ENCODE measurements at regions not wholly inside any gene's neighbourhood (a gene's known extent, or its start where the extent isn't known, plus 50 kb on each side); places are given as distances from the start of the nearest gene placed in this dataset.

DNA sequence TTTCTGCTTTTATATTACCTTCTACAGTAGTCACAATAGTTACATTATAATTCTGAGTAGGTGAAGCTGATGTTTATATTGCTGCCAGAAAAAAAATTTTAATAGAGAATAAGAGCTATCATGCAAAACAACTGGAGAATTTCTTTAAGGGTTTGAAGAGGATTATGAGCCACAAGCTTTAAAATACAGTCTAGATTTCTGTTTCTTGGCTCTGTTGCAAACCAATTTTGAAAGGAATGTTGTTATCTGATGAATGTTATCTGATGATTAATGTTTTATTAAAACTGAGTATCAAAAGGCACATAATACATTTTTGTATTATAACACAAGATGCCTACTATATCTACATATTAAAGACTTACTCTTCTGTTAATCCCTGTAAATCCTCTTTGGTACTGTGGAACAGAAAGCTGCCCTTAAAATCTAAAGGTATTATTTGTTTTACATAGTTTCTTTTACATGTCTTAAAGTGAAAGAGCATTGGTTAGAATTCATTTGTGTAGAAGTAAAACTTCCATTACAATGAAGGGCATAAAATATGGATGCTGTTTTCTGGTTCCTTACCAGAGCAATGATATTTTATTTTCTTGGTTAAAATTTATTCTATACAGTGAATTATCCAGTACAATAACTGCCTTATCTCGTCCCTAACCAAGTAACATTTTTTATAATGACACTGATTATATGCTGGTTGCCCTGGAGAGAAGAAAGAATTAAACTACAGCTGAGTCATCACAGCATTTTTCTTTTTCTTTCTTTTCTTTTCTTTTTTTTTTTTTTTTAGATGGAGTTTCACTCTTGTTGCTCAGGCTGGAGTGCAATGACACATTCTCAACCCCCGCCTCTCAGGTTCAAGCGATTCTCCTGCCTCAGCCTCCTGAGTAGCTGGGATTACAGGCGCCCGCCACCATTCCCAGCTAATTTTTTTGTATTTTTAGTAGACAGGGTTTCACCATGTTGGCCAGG lies 205.7 kb downstream of the TANC2 start:
- intact Hi-C loops (cut with micrococcal nuclease) = no loop called here
- H3K36me3 Mint-ChIP-seq (ENCODE audit: low read depth) = no peaks in the 10 kb centered on the region
- H3K4me3 Mint-ChIP-seq = no peak overlapping the region
- no peak overlapping the region for H3K27ac Mint-ChIP-seq
- no peaks in the 10 kb centered on the region for H3K27me3 Mint-ChIP-seq (ENCODE audit: low read depth)
- DNase-seq = no peak
- H3K4me1 Mint-ChIP-seq (ENCODE audit: low read depth) = no peaks in the 10 kb centered on the region
- no peaks in the 10 kb centered on the region for H3K9me3 Mint-ChIP-seq
- CTCF ChIA-PET = interaction anchor here (0.6 kb wide), 1 partner anchor 176 kb away, joined by 3 read pairs; no protein-coding TSS in a partner anchor

DNA sequence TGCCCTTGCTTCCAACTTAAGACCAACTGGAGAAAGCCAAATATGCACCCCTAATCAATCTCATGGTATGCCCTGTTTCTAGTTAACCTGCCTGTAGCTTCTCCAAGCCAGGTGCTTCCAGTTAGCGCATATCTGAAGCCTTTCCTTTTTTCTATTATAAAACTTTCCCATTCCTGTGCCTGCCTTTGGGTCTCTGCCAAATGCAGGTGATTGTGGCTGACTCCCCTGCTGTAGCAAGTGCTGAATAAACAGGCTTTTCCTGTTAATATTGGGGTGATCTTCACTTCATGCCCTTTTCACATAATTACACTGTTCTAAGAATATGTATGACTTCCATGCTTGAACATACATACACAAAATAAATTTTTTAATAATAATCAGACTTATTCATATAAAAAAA lies 207.4 kb downstream of the TANC2 start:
- no peak for DNase-seq
- H3K4me1 Mint-ChIP-seq (ENCODE audit: low read depth) = no peaks in the 10 kb centered on the region
- no peak overlapping the region for H3K4me3 Mint-ChIP-seq
- H3K36me3 Mint-ChIP-seq (ENCODE audit: low read depth) = no peaks in the 10 kb centered on the region
- no peaks in the 10 kb centered on the region for H3K9me3 Mint-ChIP-seq
- intact Hi-C loops (cut with micrococcal nuclease) = no loop called here
- H3K27ac Mint-ChIP-seq = no peak overlapping the region
- CTCF ChIA-PET = no interaction called here
- no peaks in the 10 kb centered on the region for H3K27me3 Mint-ChIP-seq (ENCODE audit: low read depth)

DNA sequence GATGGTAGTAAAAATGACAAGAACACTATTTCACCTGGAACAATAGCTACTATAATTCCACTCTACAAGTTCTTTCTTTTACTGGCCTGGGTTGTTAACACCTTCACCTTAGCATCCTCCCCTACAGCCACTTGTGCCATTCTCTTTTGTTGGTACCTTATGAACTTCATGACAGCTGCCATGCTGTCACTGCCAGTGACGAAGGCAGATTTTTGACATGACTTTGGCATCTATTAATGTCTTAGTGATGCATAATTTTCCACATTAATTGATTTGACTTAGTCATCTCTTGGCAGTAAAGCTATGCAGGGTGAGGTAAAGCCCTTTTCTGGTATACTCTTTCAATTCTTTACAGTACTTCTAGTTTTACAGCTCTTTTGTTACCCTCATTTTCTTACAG lies 207.9 kb downstream of the TANC2 start:
- H3K4me3 Mint-ChIP-seq = no peak overlapping the region
- H3K4me1 Mint-ChIP-seq (ENCODE audit: low read depth) = no peaks in the 10 kb centered on the region
- no peak for DNase-seq
- CTCF ChIA-PET = no interaction called here
- intact Hi-C loops (cut with micrococcal nuclease) = no loop called here
- no peak overlapping the region for H3K27ac Mint-ChIP-seq
- no peaks in the 10 kb centered on the region for H3K36me3 Mint-ChIP-seq (ENCODE audit: low read depth)
- no peaks in the 10 kb centered on the region for H3K27me3 Mint-ChIP-seq (ENCODE audit: low read depth)
- no peaks in the 10 kb centered on the region for H3K9me3 Mint-ChIP-seq

DNA sequence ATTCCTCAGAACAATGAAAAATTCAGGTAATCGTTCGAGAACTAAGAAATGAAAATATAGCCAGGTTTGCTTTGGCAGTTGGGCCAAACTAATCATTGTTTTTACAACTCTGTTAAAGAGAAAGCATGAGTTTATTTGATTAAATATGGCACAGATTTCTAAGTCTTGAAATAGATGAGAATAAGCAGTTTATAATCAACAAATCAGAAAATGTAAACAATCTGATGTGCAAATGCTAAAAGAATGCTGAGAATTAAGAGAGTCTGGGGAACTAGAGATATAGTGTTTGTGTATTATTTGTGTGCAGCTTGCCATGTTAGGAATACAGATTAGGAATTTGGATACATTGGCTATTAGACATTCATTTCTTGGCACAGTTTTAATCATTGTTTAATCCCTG lies 212.5 kb downstream of the TANC2 start:
- H3K9me3 Mint-ChIP-seq = no peaks in the 10 kb centered on the region

DNA sequence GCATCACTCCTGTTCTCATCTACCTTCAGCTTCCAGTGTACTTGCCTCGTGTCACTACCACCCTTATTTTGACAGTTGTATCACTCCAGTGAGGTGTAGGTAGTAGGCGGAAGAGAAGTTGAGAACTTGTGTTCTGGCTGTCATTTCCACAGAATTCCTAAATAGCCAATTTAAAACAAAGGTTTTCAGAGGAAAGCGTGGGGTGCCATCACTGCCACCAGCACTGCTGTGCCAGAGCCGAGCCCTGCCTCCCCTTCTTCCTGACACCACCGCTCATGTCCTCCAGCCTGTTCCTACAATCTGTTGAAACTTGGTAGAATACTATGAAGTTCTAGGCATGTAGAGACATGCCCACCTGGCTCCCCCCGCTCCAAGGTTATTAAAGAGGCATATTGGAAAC lies 215.8 kb downstream of the TANC2 start:
- Mint-ChIP-seq H3K27me3 (ENCODE audit: low read depth) (no peaks in the 10 kb centered on the region), H3K4me3 (no peak overlapping the region), H3K4me1 (ENCODE audit: low read depth) (no peaks in the 10 kb centered on the region), H3K36me3 (ENCODE audit: low read depth) (peaks cover 4% of the 10 kb centered on the region), H3K27ac (peak overlapping the region; percentile 27), H3K9me3 (peaks cover under 1% of the 10 kb centered on the region)
- intact Hi-C loops (cut with micrococcal nuclease) = no loop called here
- DNase-seq = no peak
- CTCF ChIA-PET = no interaction called here

More for the DNA sequence above, 212.5 kb downstream of the TANC2 start:
- CTCF ChIA-PET = no interaction called here
- no peak overlapping the region for H3K27ac Mint-ChIP-seq
- H3K27me3 Mint-ChIP-seq (ENCODE audit: low read depth) = no peaks in the 10 kb centered on the region
- H3K4me1 Mint-ChIP-seq (ENCODE audit: low read depth) = no peaks in the 10 kb centered on the region
- DNase-seq = no peak
- intact Hi-C loops (cut with micrococcal nuclease) = no loop called here
- H3K4me3 Mint-ChIP-seq = no peak overlapping the region
- peaks cover 4% of the 10 kb centered on the region for H3K36me3 Mint-ChIP-seq (ENCODE audit: low read depth)

DNA sequence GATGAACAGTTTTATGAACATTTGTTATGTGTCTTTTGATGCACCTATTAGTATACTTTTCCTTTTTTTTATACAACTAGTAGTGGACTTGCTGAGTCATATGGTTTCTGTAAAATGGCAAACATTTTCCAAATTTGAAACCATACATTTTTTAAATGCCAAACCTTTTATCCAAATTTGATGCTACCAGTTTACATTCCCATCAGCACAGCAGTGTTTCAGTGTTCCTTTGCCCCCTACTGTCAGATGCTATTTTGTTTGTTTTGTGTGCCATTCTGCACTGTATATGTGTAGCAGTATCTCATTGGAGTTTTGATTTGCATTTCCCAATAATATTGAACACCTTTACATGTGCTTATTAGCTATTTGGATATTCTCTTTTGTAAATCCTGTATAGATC lies 219.4 kb downstream of the TANC2 start:
- DNase-seq = no peak
- intact Hi-C loops (cut with micrococcal nuclease) = no loop called here

DNA sequence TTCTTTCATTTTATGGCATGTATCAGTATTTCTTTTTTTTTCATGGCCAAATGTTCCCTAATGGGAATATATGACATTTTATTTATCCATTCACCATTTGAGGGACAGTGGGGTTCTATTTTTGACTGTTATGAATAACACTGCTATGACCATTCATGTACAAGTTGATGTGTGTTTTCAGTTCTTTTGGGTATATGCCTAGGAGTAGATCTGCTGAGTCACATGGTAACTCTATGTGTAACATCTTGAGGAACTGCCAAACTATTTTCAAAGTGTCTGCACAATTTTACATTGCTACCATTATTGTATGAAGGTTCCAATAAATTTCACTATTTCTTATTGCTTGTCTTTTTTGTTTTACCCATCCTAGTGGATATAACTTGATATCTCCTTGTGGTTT lies 223.0 kb downstream of the TANC2 start:
- Mint-ChIP-seq H3K27ac (no peak overlapping the region), H3K4me3 (no peak overlapping the region), H3K27me3 (ENCODE audit: low read depth) (no peaks in the 10 kb centered on the region), H3K4me1 (ENCODE audit: low read depth) (peaks cover 8% of the 10 kb centered on the region), H3K9me3 (peaks cover 5% of the 10 kb centered on the region), H3K36me3 (ENCODE audit: low read depth) (no peaks in the 10 kb centered on the region)
- CTCF ChIA-PET = interaction anchor here (0.6 kb wide), 1 partner anchor 87 kb away, joined by 4 read pairs; no protein-coding TSS in a partner anchor
- intact Hi-C loops (cut with micrococcal nuclease) = no loop called here
- no peak for DNase-seq

More for the DNA sequence above, 219.4 kb downstream of the TANC2 start:
- CTCF ChIA-PET = interaction anchor here (0.6 to 0.9 kb wide), 2 partner anchors 11 to 208 kb away, joined by 3 read pairs; no protein-coding TSS in a partner anchor
- peaks cover 5% of the 10 kb centered on the region for H3K9me3 Mint-ChIP-seq
- H3K4me3 Mint-ChIP-seq = no peak overlapping the region
- H3K4me1 Mint-ChIP-seq (ENCODE audit: low read depth) = peaks cover 8% of the 10 kb centered on the region
- H3K27me3 Mint-ChIP-seq (ENCODE audit: low read depth) = no peaks in the 10 kb centered on the region
- peaks cover 4% of the 10 kb centered on the region for H3K36me3 Mint-ChIP-seq (ENCODE audit: low read depth)
- no peak overlapping the region for H3K27ac Mint-ChIP-seq

DNA sequence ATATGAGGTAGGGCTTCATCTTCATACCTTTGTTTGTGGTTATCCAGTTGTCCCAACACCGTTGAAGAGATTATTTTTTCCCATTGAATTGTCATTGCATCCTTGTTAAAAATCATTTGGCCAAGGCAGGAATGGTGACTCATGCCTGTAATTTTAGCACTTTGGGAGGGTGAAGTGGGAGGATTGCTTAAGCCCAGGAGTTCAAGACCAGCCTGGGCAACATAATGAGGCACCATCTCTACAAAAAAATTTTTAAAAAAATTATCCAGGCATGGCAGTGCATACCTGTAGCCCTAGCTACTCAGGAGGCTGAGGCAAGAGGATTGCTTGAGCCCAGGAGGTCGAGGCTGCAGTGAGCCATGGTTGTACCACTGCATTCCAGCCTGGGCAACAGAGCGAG lies 223.9 kb downstream of the TANC2 start:
- H3K9me3 Mint-ChIP-seq = peaks cover 5% of the 10 kb centered on the region
- no peak overlapping the region for H3K4me3 Mint-ChIP-seq
- intact Hi-C loops (cut with micrococcal nuclease) = no loop called here
- H3K36me3 Mint-ChIP-seq (ENCODE audit: low read depth) = no peaks in the 10 kb centered on the region
- H3K4me1 Mint-ChIP-seq (ENCODE audit: low read depth) = peaks cover 8% of the 10 kb centered on the region
- H3K27me3 Mint-ChIP-seq (ENCODE audit: low read depth) = no peaks in the 10 kb centered on the region
- DNase-seq = no peak
- no peak overlapping the region for H3K27ac Mint-ChIP-seq
- CTCF ChIA-PET = interaction anchor here (0.6 kb wide), 1 partner anchor 888 kb away, joined by 3 read pairs; no protein-coding TSS in a partner anchor

DNA sequence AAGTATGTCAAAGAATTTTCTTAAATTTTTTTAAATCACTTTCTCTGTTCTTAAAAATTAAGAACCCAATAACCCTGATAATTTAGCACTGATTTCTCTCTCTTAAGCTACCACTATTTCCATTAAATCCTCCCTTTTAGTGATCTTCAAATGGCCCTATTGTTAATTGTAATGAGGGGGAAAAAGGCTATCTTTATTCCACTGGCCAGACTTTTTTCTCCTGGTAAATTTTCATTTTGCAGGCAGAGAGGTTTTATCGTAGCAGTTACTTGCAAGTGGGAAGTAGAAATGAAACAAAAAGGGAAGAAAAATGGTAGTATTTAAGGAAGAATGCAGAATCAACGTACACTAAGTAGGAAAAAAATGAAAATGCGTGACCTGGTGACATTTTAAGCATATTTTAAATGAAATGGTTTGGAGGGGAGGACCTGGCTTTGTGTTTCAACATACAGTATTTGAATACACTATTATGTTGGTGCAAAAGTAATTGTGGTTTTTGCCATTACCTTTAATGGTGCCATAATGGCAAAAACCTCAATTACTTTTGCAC lies 224.9 kb downstream of the TANC2 start:
- intact Hi-C loops (cut with micrococcal nuclease) = no loop called here
- Mint-ChIP-seq H3K36me3 (ENCODE audit: low read depth) (no peaks in the 10 kb centered on the region), H3K9me3 (peaks cover 5% of the 10 kb centered on the region), H3K4me1 (ENCODE audit: low read depth) (peaks cover 8% of the 10 kb centered on the region), H3K4me3 (no peak overlapping the region), H3K27me3 (ENCODE audit: low read depth) (no peaks in the 10 kb centered on the region), H3K27ac (no peak overlapping the region)
- DNase-seq = no peak
- CTCF ChIA-PET = no interaction called here

DNA sequence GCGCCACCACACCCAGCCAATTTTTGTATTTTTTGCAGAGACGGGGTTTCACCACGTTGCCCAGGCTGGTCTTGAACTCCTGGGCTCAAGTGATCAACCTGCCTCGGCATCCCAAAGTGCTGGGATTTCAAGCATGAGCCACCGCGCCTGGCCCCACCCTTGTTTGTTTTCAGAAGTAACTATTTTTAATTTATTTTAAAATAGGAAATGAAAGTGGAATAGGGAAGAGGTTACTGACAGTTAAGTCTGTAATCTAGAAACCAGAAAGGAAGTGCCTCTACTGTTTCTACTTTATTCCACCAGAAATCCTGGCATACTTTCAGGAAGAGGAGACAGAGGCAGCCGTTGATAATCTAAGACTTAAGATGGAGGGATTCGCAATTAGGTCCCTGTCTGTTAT lies 225.6 kb downstream of the TANC2 start:
- CTCF ChIA-PET = no interaction called here
- H3K4me1 Mint-ChIP-seq (ENCODE audit: low read depth) = peaks cover 9% of the 10 kb centered on the region
- intact Hi-C loops (cut with micrococcal nuclease) = no loop called here
- H3K9me3 Mint-ChIP-seq = peaks cover 5% of the 10 kb centered on the region
- no peak overlapping the region for H3K4me3 Mint-ChIP-seq
- no peak for DNase-seq
- H3K36me3 Mint-ChIP-seq (ENCODE audit: low read depth) = no peaks in the 10 kb centered on the region
- no peak overlapping the region for H3K27ac Mint-ChIP-seq
- no peaks in the 10 kb centered on the region for H3K27me3 Mint-ChIP-seq (ENCODE audit: low read depth)

DNA sequence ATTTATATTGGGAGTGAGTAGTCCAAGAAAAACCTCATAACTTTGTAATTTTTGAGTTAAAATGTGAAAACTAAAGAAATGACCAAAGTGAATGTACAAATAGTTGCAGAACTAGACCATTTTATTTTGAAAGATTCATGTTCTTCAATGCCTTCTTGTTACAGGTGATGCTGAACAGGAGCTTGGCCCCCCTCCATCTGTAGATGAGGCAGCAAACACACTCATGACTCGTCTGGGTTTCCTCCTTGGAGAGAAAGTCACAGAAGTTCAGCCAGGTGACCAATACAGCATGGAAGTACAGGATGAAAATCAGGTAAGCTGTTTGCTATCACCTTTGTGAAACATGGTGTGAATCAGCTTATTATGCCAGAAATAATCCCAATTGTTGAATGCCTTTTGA lies 227.8 kb downstream of the TANC2 start:
- CTCF ChIA-PET = no interaction called here
- Mint-ChIP-seq H3K36me3 (ENCODE audit: low read depth) (no peaks in the 10 kb centered on the region), H3K27ac (no peak overlapping the region), H3K4me3 (no peak overlapping the region), H3K9me3 (no peaks in the 10 kb centered on the region), H3K4me1 (ENCODE audit: low read depth) (peaks cover 9% of the 10 kb centered on the region), H3K27me3 (ENCODE audit: low read depth) (no peaks in the 10 kb centered on the region)
- no peak for DNase-seq
- intact Hi-C loops (cut with micrococcal nuclease) = no loop called here

DNA sequence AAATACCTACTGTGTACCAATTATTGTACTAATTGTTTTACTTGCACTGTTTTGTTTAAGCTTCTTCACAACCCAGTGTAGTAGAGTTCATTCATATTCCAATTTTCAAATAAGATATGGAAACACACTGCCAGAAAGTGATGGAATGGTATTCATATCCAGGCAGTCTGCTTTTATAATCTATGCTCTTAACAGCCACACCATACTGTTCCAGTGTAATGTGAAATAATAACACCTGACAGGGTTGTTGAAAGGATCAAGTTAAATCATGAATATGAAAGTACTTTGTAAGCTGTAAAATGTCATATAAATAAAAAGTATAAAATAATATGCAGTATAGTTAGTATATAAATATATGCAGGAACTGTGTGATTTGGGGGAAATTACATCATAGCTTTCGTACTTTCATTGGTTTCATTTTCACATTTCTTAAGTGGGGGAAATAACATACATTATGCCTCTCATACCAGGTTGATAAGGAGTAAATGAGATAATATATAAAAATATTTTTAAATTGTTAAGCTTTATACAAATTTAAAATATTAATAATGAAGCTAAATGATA lies 230.8 kb downstream of the TANC2 start:
- Mint-ChIP-seq H3K27me3 (ENCODE audit: low read depth) (no peaks in the 10 kb centered on the region), H3K4me1 (ENCODE audit: low read depth) (peaks cover 6% of the 10 kb centered on the region), H3K36me3 (ENCODE audit: low read depth) (peaks cover 6% of the 10 kb centered on the region), H3K9me3 (no peaks in the 10 kb centered on the region), H3K27ac (no peak overlapping the region), H3K4me3 (no peak overlapping the region)
- intact Hi-C loops (cut with micrococcal nuclease) = no loop called here
- CTCF ChIA-PET = interaction anchor here (0.6 to 1.7 kb wide), 5 partner anchors 10 to 210 kb away, joined by 3 to 6 read pairs (median 3); no protein-coding TSS in a partner anchor
- DNase-seq = no peak

All from activated naive CD4-positive, alpha-beta T cell treated with anti-CD3 and anti-CD28 coated beads for 36 hours (primary cell).